MM.1S (cell line): ENCODE measurements at regions not wholly inside any gene's neighbourhood (a gene's known extent, or its start where the extent isn't known, plus 50 kb on each side); places are given as distances from the start of the nearest gene placed in this dataset.
"Not testable (repeated sequence)": the region's sequence is repeated elsewhere in the genome, so short reads cannot be mapped to it uniquely, and the experiment has no call there.

Source experiments
- DNase-seq: peaks from one replicate; pipeline ENCODE4 v3.0.0-alpha.2; 2015
- H2AFZ ChIP-seq: fragments of 300-600 bp; sonication (generic); 2 replicates; pipeline ENCODE4 v1.6.0; 2016; ENCODE audit warnings: antibody characterized with exemption, low read length
- H3F3A ChIP-seq: fragments of 300-600 bp; sonication (generic); 2 replicates; pipeline ENCODE4 v1.6.1; 2016; ENCODE audit warnings: mild to moderate bottlenecking, antibody characterized with exemption, low read length, moderate library complexity, mixed read lengths; ENCODE audit not compliant: insufficient read depth
- H3K27ac ChIP-seq: fragments of 300-600 bp; sonication (generic); 2 replicates; pipeline ENCODE4 v1.5.1; 2016; ENCODE audit warnings: mild to moderate bottlenecking, low read length
- H3K27me3 ChIP-seq: fragments of 300-600 bp; sonication (generic); replicated peaks from 2 replicates; pipeline ENCODE4 v1.6.0; 2016; ENCODE audit warnings: low read length; ENCODE audit not compliant: insufficient read depth
- H3K36me3 ChIP-seq: fragments of 300-600 bp; sonication (generic); replicated peaks from 2 replicates; pipeline ENCODE4 v1.6.1; 2016; ENCODE audit warnings: mild to moderate bottlenecking, low read length, mixed read lengths; ENCODE audit not compliant: insufficient read depth
- H3K4me1 ChIP-seq: fragments of 300-600 bp; sonication (generic); 2 replicates; pipeline ENCODE4 v1.6.1; 2016; ENCODE audit warnings: low read length, mixed read lengths
- H3K4me2 ChIP-seq: fragments of 300-600 bp; sonication (generic); 2 replicates; pipeline ENCODE4 v1.6.0; 2016; ENCODE audit warnings: low read depth, low read length
- H3K4me3 ChIP-seq: fragments of 300-600 bp; sonication (generic); 2 replicates; pipeline ENCODE4 v1.5.1; 2016; ENCODE audit warnings: low read length, mixed read lengths
- H3K79me2 ChIP-seq: fragments of 300-600 bp; sonication (generic); 2 replicates; pipeline ENCODE4 v1.6.1; 2016; ENCODE audit warnings: mixed run types, low read length, mixed read lengths
- H3K9ac ChIP-seq: fragments of 300-600 bp; sonication (generic); 2 replicates; pipeline ENCODE4 v1.6.1; 2016; ENCODE audit warnings: low read length, mixed read lengths
- H3K9me2 ChIP-seq: fragments of 300-600 bp; sonication (generic); replicated peaks from 2 replicates; pipeline ENCODE4 v1.6.1; 2016; ENCODE audit warnings: mild to moderate bottlenecking, low read length, mixed read lengths; ENCODE audit not compliant: insufficient read depth
- H3K9me3 ChIP-seq: fragments of 300-600 bp; sonication (generic); replicated peaks from 2 replicates; pipeline ENCODE4 v1.6.1; 2016; ENCODE audit warnings: mild to moderate bottlenecking, low read length, mixed read lengths; ENCODE audit not compliant: insufficient read depth
- H4K20me1 ChIP-seq: fragments of 300-600 bp; sonication (generic); 2 replicates; pipeline ENCODE4 v1.6.1; 2016; ENCODE audit warnings: mild to moderate bottlenecking, low read length, moderate library complexity, mixed read lengths; ENCODE audit not compliant: insufficient read depth
- EZH2 ChIP-seq: fragments of 300-600 bp; sonication (generic); optimal IDR thresholded peaks from 2 replicates; pipeline ENCODE3; 2017; ENCODE audit warnings: low read depth, mild to moderate bottlenecking, antibody characterized with exemption, low read length, mixed read lengths
- EZH2phosphoT487 ChIP-seq: fragments of 300-600 bp; sonication (generic); IDR thresholded peaks from 2 replicates; pipeline ENCODE4 v1.6.1; 2018; ENCODE audit warnings: antibody characterized with exemption, low read length
- TF ChIP-seq, protein P1 (sequence below): fragments of 300-600 bp; sonication (generic); IDR thresholded peaks from 2 replicates; pipeline ENCODE4 v1.5.1; 2016; ENCODE audit warnings: antibody characterized with exemption, low read length, mixed read lengths

GRCh38 chr1:148386617-148387016 lies 96.5 kb downstream of the PPIAL4G start:
- DNase-seq, result no peak
- H4K20me1 ChIP-seq, result no peaks in the 10 kb centered on the region

DNA sequence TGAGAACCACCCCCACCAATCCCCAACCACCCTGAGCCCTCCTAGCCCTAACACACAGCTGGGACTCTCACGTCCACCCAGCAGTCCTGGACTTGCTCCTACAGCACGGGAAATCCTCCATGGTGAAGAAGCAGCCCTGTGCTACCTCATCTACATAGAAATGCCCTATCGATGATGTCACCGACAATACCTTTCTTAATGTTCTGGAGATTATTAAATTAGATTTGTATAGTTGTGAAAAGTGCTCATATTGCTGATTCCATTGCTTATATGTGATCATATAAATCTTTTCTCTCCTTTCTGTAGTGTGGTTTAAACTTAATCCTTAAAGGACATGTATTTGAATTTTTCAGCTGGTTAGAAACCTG lies 97.1 kb downstream of the PPIAL4G start:
- H3K9ac ChIP-seq, H3K27ac ChIP-seq: not testable (repeated sequence)

More at GRCh38 chr1:148386617-148387016, 96.5 kb downstream of the PPIAL4G start:
- Histone ChIP-seq H3F3A (no peaks in the 10 kb centered on the region; the same call in 1 of the 2 replicates), H3K9ac (no peak overlapping the region), H3K27ac (no peak overlapping the region), H3K4me2 (no peak overlapping the region), H3K36me3 (no peaks in the 10 kb centered on the region), H3K4me1 (0 out of 2 replicates have a peak, but pooled peaks cover 6% of the 10 kb centered on the region), H2AFZ (no peak overlapping the region), H3K4me3 (no peak overlapping the region), H3K27me3 (no peaks in the 10 kb centered on the region), H3K79me2 (no peaks in the 10 kb centered on the region), H3K9me2 (no peaks in the 10 kb centered on the region), H3K9me3 (no peaks in the 10 kb centered on the region)
- TF ChIP-seq, protein P1, sequence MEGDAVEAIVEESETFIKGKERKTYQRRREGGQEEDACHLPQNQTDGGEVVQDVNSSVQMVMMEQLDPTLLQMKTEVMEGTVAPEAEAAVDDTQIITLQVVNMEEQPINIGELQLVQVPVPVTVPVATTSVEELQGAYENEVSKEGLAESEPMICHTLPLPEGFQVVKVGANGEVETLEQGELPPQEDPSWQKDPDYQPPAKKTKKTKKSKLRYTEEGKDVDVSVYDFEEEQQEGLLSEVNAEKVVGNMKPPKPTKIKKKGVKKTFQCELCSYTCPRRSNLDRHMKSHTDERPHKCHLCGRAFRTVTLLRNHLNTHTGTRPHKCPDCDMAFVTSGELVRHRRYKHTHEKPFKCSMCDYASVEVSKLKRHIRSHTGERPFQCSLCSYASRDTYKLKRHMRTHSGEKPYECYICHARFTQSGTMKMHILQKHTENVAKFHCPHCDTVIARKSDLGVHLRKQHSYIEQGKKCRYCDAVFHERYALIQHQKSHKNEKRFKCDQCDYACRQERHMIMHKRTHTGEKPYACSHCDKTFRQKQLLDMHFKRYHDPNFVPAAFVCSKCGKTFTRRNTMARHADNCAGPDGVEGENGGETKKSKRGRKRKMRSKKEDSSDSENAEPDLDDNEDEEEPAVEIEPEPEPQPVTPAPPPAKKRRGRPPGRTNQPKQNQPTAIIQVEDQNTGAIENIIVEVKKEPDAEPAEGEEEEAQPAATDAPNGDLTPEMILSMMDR, result no peak
- no peak for TF ChIP-seq EZH2
- TF ChIP-seq EZH2phosphoT487, result no peak

DNA sequence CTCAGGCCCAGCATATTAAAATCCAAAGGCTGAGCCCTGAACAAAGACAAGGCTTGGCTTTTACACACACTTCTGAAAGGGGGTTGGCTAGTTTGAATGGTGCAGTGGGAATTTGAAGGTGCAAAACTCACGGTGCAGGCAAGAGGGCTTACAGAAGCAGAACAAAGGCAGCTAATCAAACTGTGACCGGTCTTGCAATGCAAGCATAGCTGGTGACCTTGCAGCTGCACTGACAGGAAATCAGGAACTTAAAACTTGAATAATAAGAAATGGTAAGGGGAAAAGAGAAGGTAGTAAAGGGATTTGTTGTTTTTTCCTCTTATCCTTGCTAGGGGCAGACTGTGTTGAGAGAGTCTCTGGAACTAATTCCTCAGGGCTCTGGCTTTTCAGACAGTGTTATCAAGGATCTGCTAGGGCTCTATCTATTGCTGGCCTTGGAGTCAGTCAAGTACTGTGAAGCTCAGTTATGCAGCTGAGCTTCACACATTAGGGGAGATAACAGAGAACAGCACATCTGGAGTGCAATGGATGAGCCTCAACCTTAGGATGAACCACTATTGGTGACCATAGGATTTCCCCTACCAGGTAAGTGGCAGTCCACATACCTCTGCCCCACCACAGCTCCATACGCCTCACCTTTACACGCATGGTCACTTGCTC lies 97.6 kb downstream of the PPIAL4G start:
- TF ChIP-seq, protein P1, result no peak
- TF ChIP-seq EZH2phosphoT487, result no peak
- TF ChIP-seq EZH2, result no peak
- 0 out of 2 replicates have a peak, but pooled peaks cover 6% of the 10 kb centered on the region for H3K4me1 ChIP-seq
- no peak overlapping the region for H3K27ac ChIP-seq
- no peaks in the 10 kb centered on the region for H3K27me3 ChIP-seq
- no peak overlapping the region for H2AFZ ChIP-seq
- H3K4me2 ChIP-seq, result no peak overlapping the region
- H3K9me2 ChIP-seq, result no peaks in the 10 kb centered on the region
- no peak for DNase-seq
- H3K36me3 ChIP-seq, result no peaks in the 10 kb centered on the region
- H3K9me3 ChIP-seq, result no peaks in the 10 kb centered on the region
- no peak overlapping the region for H3K4me3 ChIP-seq
- no peaks in the 10 kb centered on the region for H4K20me1 ChIP-seq
- no peaks in the 10 kb centered on the region; the same call in 1 of the 2 replicates for H3F3A ChIP-seq
- no peak overlapping the region for H3K9ac ChIP-seq
- no peaks in the 10 kb centered on the region for H3K79me2 ChIP-seq

More for the DNA sequence above, 97.1 kb downstream of the PPIAL4G start:
- not testable (repeated sequence) for H4K20me1 ChIP-seq, H3K9me2 ChIP-seq, H3K4me3 ChIP-seq, H3K9me3 ChIP-seq, H3K4me2 ChIP-seq, H3F3A ChIP-seq, H2AFZ ChIP-seq, DNase-seq, H3K36me3 ChIP-seq, H3K27me3 ChIP-seq, H3K4me1 ChIP-seq, H3K79me2 ChIP-seq

GRCh38 chr1:148383966-148384365 lies 99.1 kb downstream of the PPIAL4G start:
- Histone ChIP-seq H3K4me1 (0 out of 2 replicates have a peak, but pooled peaks cover 2% of the 10 kb centered on the region), H3F3A (no peaks in the 10 kb centered on the region; the same call in 1 of the 2 replicates), H3K27ac (no peak overlapping the region), H3K9me2 (no peaks in the 10 kb centered on the region), H3K9me3 (no peaks in the 10 kb centered on the region), H3K79me2 (no peaks in the 10 kb centered on the region), H3K27me3 (no peaks in the 10 kb centered on the region), H3K9ac (no peak overlapping the region), H3K36me3 (no peaks in the 10 kb centered on the region), H3K4me2 (no peak overlapping the region), H3K4me3 (no peak overlapping the region), H4K20me1 (no peaks in the 10 kb centered on the region), H2AFZ (no peak overlapping the region)
- DNase-seq, result no peak
- TF ChIP-seq EZH2phosphoT487, result no peak
- TF ChIP-seq, protein P1, result no peak
- no peak for TF ChIP-seq EZH2
